ENCODE measurements at regions not wholly inside any gene's neighbourhood (a gene's known extent, or its start where the extent isn't known, plus 50 kb on each side); places are given as distances from the start of the nearest gene placed in this dataset.
A peak's percentile ranks its signal among the peaks of the same experiment; 100 is the strongest.

GRCh38 chr18:73787316-73787715, 360.3 kb downstream of the FBXO15 start:
- no peak for TF ChIP-seq CTCF (conservative IDR thresholded peaks at IDR 0.05; ENCODE audit: low read length)
- no peak overlapping the region for H3K4me3 ChIP-seq (ENCODE audit: low read length)
- no peak for DNase-seq (ENCODE audit: low read depth)

GRCh38 chr18:73785300-73785699, 362.3 kb downstream of the FBXO15 start:
- peak; percentile 72 for DNase-seq (ENCODE audit: low read depth)
- H3K4me3 ChIP-seq (ENCODE audit: low read length): no peak overlapping the region
- no peak for TF ChIP-seq CTCF (conservative IDR thresholded peaks at IDR 0.05; ENCODE audit: low read length)

DNA sequence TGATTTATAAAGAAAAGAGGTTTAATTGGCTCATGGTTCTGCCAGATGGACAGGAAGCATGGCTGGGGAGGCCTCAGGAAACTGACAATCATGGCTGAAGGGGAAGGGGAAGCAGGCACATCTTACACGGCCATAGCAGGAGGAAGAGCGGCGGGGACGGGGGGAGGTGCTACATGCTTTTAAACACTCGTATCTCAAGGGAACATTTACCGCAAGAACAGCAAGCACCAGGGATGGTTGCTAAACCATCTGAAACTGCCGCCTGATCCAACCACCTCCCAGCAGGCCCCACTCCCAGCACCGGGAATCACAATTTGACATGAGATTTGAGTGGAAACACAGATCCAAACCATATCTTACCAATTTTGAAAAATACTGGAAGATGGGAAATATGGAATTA, 362.8 kb downstream of the FBXO15 start:
- peak; percentile 5 for DNase-seq (ENCODE audit: low read depth)
- no peak overlapping the region for H3K4me3 ChIP-seq (ENCODE audit: low read length)
- TF ChIP-seq CTCF (conservative IDR thresholded peaks at IDR 0.05; ENCODE audit: low read length): no peak

- no peak for TF ChIP-seq CTCF (conservative IDR thresholded peaks at IDR 0.05; ENCODE audit: low read length)
- no peak for DNase-seq (ENCODE audit: low read depth)
- H3K4me3 ChIP-seq (ENCODE audit: low read length): no peak overlapping the region
Measured at GRCh38 chr18:73782405-73782804, 365.2 kb downstream of the FBXO15 start.

DNA sequence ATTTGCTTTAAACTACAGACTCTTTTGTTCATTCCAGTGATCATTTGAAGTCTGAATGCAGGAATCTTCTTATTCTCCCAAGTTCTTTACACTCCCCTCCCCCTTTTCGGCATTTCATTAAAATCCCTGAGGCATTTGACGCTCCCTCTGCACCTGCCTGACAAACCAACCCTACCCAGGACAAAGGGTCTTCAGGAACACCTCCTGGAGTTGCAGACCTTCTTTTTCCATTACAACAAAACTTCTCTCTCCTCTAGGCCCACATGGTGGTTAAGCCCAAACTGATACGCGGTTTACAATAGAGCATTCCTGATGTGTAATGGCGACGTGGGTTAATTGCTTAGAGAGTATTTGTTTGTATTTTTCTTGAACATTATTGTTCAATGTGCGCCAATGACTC, 367.4 kb downstream of the FBXO15 start:
- no peak for TF ChIP-seq CTCF (conservative IDR thresholded peaks at IDR 0.05; ENCODE audit: low read length)
- H3K4me3 ChIP-seq (ENCODE audit: low read length): no peak overlapping the region
- DNase-seq (ENCODE audit: low read depth): no peak

DNA sequence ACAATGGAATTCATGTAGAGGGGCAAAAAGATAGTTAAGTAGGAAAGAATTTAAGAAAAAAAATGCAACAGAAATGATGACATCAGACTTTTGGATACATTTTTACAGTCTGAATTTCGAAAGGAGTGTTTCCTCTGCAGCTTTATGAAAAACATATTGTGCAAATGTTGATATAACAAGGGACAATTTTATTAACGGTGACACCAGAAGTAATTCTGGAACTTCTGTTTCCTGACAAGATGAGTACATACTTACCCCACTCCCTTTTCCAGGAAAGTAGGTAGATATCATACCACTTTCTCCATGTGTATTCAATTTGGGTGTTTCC, 369.6 kb downstream of the FBXO15 start:
- TF ChIP-seq CTCF (conservative IDR thresholded peaks at IDR 0.05; ENCODE audit: low read length): no peak
- no peak overlapping the region for H3K4me3 ChIP-seq (ENCODE audit: low read length)
- peak; percentile 13 for DNase-seq (ENCODE audit: low read depth)

- no peak overlapping the region for H3K4me3 ChIP-seq (ENCODE audit: low read length)
- no peak for TF ChIP-seq CTCF (conservative IDR thresholded peaks at IDR 0.05; ENCODE audit: low read length)
- peak; percentile 4 for DNase-seq (ENCODE audit: low read depth)
Measured at GRCh38 chr18:73777356-73778031, 370.1 kb downstream of the FBXO15 start.

All from AG10803 (cell line).